LNCaP clone FGC (cell line): ENCODE measurements at regions not wholly inside any gene's neighbourhood (a gene's known extent, or its start where the extent isn't known, plus 50 kb on each side); places are given as distances from the start of the nearest gene placed in this dataset.
"Not testable (repeated sequence)": the region's sequence is repeated elsewhere in the genome, so short reads cannot be mapped to it uniquely, and the experiment has no call there.

ENCODE experiments used
- DNase-seq: peaks from one replicate; pipeline ENCODE4 v3.0.0-alpha.2; 2011; ENCODE audit warnings: low read depth
- H3K4me3 ChIP-seq: 2 replicates; pipeline ENCODE4 v1.5.1; 2011; ENCODE audit warnings: mild to moderate bottlenecking, low read depth, low read length, control low read depth
- CTCF ChIP-seq: IDR thresholded peaks from 2 replicates; pipeline ENCODE4 v1.5.1; 2012; ENCODE audit warnings: mild to moderate bottlenecking; ENCODE audit not compliant: control insufficient read depth, insufficient read depth; ENCODE audit errors: extremely low read depth

GRCh38 chr4:175326796-175327195 is 408.6 kb downstream of the ADAM29 start:
- no peak for TF ChIP-seq CTCF
- DNase-seq, result no peak
- H3K4me3 ChIP-seq, result no peak overlapping the region

DNA sequence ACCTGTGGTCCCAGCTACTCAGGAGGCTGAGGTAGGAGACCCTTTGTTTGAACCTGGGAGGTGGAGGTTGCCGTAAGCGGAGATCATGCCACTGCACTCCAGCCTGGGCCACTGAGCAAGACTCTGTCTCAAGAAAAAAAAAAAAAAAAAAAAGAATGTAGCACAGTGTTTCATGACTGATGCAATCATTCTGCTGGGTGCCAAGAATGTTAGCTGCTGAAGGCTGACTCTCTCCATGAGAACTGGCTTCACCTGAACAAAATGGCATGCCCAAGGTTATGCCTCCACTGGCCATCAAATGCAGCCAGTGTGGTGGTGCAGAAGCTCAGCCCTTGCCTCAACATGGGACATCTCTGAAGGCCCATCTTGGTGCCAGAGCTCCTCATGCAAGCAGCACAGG is 412.1 kb downstream of the ADAM29 start:
- TF ChIP-seq CTCF, result no peak
- H3K4me3 ChIP-seq, result no peak overlapping the region
- no peak for DNase-seq

DNA sequence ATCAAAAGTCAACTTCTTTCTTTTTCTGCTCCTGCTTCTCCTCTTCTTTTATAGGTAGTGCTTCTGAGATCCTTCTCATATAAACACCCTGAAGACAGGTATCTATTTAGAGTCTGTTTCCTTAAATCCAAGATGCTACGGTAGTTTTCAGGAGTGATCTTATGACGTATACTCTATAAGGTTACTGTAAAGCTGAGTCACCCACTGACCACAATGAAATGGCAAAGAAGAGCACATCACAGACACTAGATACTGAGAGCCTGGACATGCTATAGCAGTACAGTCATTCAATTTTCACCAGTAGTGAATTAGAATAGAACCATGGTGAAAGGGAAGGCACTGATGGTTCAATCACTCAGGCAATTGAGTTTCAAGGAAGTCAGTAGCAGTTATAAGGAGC is 412.5 kb downstream of the ADAM29 start:
- TF ChIP-seq CTCF, result no peak
- H3K4me3 ChIP-seq, result no peak overlapping the region
- DNase-seq, result no peak

DNA sequence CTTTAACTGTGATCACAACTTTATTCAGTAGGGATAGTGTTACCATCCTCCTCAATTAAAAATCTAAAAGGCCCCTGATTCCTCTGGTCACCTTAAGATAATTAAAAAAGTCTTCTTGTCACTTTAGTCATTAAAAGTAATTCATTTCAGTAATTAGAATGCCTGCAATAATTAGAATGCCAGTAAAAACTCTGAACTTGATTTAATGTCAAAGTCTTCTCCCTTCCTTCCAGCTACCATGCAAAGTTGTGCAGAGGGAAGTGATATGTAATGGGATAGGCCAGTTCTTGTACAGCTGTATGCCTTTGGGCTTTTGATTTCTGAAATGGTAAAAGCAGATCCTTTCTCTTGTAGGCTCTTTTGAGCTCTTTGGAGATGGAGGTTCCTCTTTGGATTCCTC is 417.2 kb downstream of the ADAM29 start:
- H3K4me3 ChIP-seq, result no peak overlapping the region
- no peak for DNase-seq
- no peak for TF ChIP-seq CTCF

- not testable (repeated sequence) for H3K4me3 ChIP-seq, DNase-seq
These were observed 418.4 kb downstream of the ADAM29 start for GRCh38 chr4:175336570-175336969.

GRCh38 chr4:175339100-175339707 is 421.0 kb downstream of the ADAM29 start:
- DNase-seq, result no peak
- no peak overlapping the region for H3K4me3 ChIP-seq
- TF ChIP-seq CTCF, result no peak

- TF ChIP-seq CTCF, result no peak
- DNase-seq, result no peak
- H3K4me3 ChIP-seq, result no peak overlapping the region
These were observed 423.1 kb downstream of the ADAM29 start for GRCh38 chr4:175341203-175341755.

- no peak for DNase-seq
- no peak for TF ChIP-seq CTCF
- no peak overlapping the region for H3K4me3 ChIP-seq
These were observed 428.2 kb downstream of the ADAM29 start for GRCh38 chr4:175346376-175346775.
